HG03469 (cell line): ENCODE measurements at regions not wholly inside any gene's neighbourhood (a gene's known extent, or its start where the extent isn't known, plus 50 kb on each side); places are given as distances from the start of the nearest gene placed in this dataset.
"Not testable (repeated sequence)": the region's sequence is repeated elsewhere in the genome, so short reads cannot be mapped to it uniquely, and the experiment has no call there.

Experiments
- ATAC-seq: cut with Tn5 transposase; IDR thresholded peaks from one replicate; pipeline ENCODE4 v1.9.1; 2021; ENCODE audit warnings: mild to moderate bottlenecking, moderate library complexity, moderate number of reproducible peaks; ENCODE audit not compliant: unreplicated experiment

- no peak for ATAC-seq
These were observed 126.1 kb upstream of the NOL4 start for GRCh38 chr18:34350778-34351177.

GRCh38 chr18:34352385-34353163, 127.9 kb upstream of the NOL4 start:
- ATAC-seq, result no peak

GRCh38 chr18:34354351-34354750, 129.6 kb upstream of the NOL4 start:
- no peak for ATAC-seq

DNA sequence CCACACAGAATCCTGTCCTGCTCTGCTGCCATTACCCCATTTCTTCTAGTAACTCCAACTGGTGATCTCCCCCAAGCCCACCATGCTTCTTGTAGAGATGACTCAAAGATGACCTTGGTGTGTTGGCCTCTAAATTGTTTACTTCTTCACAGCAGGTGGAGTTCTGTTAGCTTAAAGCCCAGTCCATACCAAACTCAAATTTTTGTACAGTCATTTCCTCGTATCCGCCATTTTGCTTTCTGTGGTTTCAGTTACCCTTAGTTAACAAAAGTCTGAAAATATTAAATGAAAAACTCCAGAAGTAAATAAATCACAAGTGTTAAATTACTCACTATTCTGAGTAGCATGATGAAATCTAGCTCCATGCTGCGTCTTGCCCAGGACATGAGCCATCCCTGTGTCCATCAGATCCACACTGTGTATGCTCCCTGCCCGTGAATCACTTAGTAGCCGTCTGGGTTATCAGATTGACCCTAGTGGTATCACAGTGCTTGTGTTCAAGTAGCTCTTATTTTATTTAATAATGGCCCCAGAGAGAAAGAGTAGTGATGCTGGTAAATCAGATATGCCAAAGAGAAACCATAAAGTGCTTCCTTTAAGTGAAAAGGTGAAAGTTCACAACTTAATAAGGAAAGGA, 133.3 kb upstream of the NOL4 start:
- ATAC-seq, result no peak

DNA sequence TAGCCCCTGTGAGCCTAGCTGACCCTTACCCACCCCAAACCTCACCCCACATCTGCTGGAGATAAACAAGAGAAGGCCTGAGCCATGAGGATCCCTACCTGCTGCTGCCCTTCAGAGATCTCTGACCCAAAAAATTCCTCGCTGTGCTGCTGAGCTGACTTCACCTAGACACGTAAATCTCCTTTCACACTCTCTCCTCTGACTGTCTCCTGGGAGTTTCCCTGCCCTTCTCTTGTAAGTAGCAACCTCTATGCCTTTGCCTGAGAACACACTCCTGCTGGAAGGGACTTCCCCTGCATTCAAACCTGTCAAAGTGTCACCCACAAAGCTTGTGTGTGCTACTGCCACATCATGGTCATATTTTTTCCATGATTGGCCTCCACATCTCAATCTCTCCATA, 134.2 kb upstream of the NOL4 start:
- peak; percentile 65 for ATAC-seq

- no peak for ATAC-seq
These were observed 140.0 kb upstream of the NOL4 start for GRCh38 chr18:34364699-34365098.

GRCh38 chr18:34370704-34371395, 146.1 kb upstream of the NOL4 start:
- ATAC-seq, result no peak

DNA sequence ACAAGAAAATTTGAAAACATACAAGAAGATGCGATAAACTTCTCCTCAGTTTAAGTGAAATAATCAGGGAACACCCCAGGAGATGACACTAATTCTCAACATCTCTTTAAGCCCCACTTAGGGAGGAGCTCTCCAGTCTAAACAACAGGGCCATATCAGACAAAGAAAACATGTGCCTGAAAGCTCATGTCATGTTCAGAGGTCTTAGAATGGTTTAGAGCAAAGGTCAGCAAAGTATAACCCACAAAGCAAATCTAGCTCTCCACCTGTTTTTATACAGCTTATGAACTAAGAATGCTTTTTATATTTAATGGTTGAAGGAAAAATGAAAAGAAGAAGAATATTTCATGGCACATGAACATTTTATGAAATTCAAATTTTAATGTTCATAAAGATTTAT, 155.6 kb upstream of the NOL4 start:
- no peak for ATAC-seq

- no peak for ATAC-seq
These were observed 160.6 kb upstream of the NOL4 start for GRCh38 chr18:34385311-34385710.

DNA sequence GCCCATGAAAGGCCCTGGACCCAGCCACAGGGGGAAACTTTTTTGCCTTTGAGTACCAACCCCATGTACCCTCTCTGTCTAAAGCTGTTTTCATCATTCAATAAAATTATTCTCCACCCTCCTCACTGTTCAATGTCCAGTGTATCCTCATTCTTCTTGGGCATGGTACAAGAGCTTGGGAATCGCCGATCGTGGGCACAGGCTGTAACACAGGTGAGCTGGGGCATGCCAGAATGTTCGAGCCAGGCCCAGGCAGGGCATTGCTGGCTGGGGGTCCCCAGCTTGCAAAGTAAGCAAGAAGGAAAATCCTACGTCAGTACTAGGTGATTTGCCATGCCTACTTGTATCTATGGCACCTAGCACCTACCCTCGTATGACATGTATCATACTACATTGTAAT, 162.1 kb upstream of the NOL4 start:
- ATAC-seq, result no peak

DNA sequence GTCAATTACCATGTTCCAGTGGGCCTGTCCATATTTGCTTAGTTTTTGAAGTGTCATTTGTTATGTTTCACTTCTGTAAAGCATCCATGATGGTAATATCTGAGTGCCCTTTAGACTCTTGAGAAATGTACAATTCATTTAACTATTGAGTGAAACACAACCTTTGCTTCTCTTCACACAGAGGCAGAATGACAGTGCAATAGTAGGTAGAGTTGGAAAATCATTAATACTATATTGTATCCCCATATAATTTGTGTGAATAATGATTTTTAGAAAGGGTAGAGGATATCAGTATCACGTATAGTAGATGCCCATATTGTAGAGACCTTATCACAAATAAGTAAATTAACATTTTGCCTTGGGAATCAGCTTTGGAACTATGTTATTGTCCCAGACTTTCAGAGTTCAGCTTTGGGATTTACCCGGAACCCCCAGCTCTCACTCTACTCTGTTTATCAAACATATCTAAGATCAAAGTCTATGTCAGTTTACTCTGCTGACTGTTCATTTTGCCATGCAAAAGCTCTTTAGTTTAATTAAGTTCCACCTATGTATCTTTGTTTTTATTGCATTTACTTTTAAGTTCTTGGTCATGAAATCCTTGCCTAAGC, 172.7 kb upstream of the NOL4 start:
- ATAC-seq, result no peak

DNA sequence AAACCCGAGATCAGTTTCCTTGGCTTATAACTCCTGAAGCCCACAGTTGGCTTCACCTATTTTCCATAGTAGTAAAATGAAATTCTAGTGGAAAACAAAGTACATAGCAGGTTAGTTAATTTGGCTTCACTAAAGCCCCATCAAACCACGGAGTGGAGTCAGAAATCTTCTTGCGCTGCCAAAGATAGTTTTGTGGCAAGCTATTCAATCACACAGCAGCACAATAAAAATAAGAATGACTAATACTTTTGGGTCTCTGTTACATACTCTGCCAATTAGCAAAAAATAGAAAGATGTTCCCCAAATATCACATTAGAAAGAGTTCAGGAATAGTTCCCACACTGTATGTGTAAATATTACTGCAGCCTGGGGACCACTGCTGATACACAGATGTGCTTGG, 175.2 kb upstream of the NOL4 start:
- ATAC-seq, result no peak

- ATAC-seq, result no peak
These were observed 176.1 kb upstream of the NOL4 start for GRCh38 chr18:34400834-34401233.

DNA sequence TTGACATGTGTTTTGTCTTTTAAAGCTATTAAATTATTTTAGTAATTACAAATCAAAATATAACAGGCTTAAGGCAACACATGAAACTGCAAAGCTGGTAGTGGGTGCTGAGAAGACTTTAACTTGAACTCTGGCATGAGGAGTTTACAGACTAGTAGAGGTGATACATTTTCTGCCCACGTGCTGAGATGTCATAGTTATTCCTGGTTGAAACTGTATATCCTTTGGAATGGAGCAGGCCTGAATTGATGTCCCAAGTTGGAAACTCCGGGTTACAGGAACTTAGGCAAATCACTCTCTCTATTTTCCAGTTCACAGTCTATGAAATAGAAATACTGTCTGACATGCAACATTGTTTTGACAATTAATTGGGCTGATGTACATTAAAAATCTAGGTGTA, 177.1 kb upstream of the NOL4 start:
- no peak for ATAC-seq

- not testable (repeated sequence) for ATAC-seq
These were observed 182.8 kb upstream of the NOL4 start for GRCh38 chr18:34407471-34407870.

DNA sequence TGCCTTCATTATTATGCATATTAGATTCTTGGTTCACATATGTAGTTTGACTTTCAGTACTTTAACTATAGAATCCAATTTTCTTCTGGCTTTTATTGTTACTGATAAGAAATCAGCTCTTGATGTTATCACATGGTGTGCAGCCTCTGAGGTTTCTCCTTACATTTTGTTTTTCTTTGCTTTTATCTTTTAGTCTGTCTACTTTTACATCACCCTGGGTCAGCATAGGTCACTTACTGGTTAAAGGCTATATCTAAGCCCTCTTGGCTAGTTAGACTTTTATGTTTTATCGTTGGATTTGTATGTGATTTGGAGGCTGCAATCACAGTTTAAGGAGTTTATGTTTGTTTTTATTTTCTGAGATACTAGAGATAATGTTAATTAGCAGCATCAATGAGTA, 187.2 kb upstream of the NOL4 start:
- no peak for ATAC-seq

- ATAC-seq, result no peak
These were observed 206.3 kb upstream of the NOL4 start for GRCh38 chr18:34431042-34431441.

DNA sequence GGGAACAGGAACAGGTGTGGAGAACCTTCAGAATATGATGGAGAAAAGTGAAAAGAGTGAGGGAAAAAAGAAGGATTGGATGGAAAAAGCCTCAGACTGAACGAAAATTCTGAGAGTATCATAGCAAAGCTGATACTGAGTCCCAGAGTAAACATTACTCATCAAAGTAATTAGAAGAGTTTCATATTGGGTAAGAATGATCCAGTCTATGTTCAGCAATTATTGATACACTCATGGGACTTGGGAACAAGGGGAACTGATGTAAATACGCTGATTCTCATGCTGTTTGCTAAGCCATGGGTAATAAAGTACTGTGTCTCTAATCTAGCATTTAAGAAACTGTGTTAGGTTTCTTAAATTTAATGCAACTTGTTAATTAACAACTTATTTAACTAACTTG, 219.9 kb upstream of the NOL4 start:
- no peak for ATAC-seq

DNA sequence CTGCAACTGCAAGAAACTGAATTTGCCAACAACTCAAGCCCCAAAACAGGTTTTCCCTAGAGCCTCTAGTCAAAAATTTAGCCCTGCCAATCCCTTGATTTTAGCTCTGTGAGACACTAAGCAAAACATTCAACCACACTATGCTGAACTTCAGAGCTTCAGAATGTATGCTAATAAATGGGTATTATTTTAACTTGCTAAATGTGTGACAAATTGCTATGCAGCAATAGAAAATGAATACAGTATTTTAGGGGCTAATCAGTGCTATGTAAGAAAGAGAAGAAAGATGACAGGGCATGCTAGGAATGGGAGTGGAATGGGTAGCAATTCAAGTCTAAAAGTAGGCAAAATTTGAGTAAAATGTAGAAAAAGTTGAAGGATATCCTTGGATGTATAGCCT, 223.9 kb upstream of the NOL4 start:
- no peak for ATAC-seq

GRCh38 chr18:34457761-34458160, 233.0 kb upstream of the NOL4 start:
- ATAC-seq, result no peak

- no peak for ATAC-seq
These were observed 233.8 kb upstream of the NOL4 start for GRCh38 chr18:34458410-34458977.
